Liver (tissue), 2 donors: ENCODE measurements at regions not wholly inside any gene's neighbourhood (a gene's known extent, or its start where the extent isn't known, plus 50 kb on each side); places are given as distances from the start of the nearest gene placed in this dataset. TPM values are rescaled to one million over a fixed set of nuclear protein-coding genes. Genes with fewer than 3 reads are reported as not detected.

ENCODE experiments used
- ZBTB33 ChIP-seq: IDR thresholded peaks from 2 replicates; pipeline ENCODE4 v1.6.1; 2016; ENCODE audit warnings: antibody characterized with exemption
- small RNA-seq: library from RNA; depleted of rRNA; stranded (forward); fragments of <200 nt; gene quantifications from one replicate; pipeline ENCODE3, GENCODE V24; 2014

GRCh38 chr3:67704322-67704721 lies 49.9 kb upstream of the SUCLG2 start (continued):
- TF ChIP-seq ZBTB33, result no peak

Small RNA genes lying in the stretch of these regions (small RNA-seq; reads per million reads assigned to genes)
- not detected for gene AC107626.1
